H1 (cell line): ENCODE measurements at regions not wholly inside any gene's neighbourhood (a gene's known extent, or its start where the extent isn't known, plus 50 kb on each side); places are given as distances from the start of the nearest gene placed in this dataset.

Experiments
- ATF3 ChIP-seq: IDR thresholded peaks from 2 replicates; pipeline ENCODE4 v1.6.1; 2011; ENCODE audit warnings: low read depth, mild to moderate bottlenecking, low read length; ENCODE audit not compliant: insufficient read depth
- CHD7 ChIP-seq: fragments of 300-600 bp; sonication (generic); IDR thresholded peaks from 2 replicates; pipeline ENCODE4 v1.7.1; 2012; ENCODE audit warnings: low read length, moderate library complexity, mild to moderate bottlenecking, inconsistent platforms; ENCODE audit not compliant: insufficient replicate concordance
- CTBP2 ChIP-seq: IDR thresholded peaks from 2 replicates; pipeline ENCODE4 v1.7.0; 2011; ENCODE audit warnings: borderline replicate concordance, mild to moderate bottlenecking, moderate library complexity, mixed read lengths, low read length; ENCODE audit not compliant: insufficient read depth, insufficient read length
- JUND ChIP-seq: IDR thresholded peaks from 2 replicates; pipeline ENCODE4 v1.6.1; 2011; ENCODE audit warnings: mild to moderate bottlenecking, improper control_type of control experiment, low read length
- KDM4A ChIP-seq: IDR thresholded peaks from one replicate; pipeline ENCODE4 v1.7.1; 2012; ENCODE audit warnings: low read depth, mild to moderate bottlenecking, moderate library complexity, low read length, inconsistent platforms; ENCODE audit not compliant: severe bottlenecking
- MAX ChIP-seq: IDR thresholded peaks from 2 replicates; pipeline ENCODE4 v1.6.1; 2012; ENCODE audit warnings: inconsistent platforms
- NANOG ChIP-seq: IDR thresholded peaks from 2 replicates; pipeline ENCODE4 v1.6.1; 2011; ENCODE audit warnings: low read length, low read depth, mild to moderate bottlenecking, inconsistent platforms; ENCODE audit not compliant: insufficient read depth, poor library complexity, severe bottlenecking
- RFX5 ChIP-seq: IDR thresholded peaks from 2 replicates; pipeline ENCODE4 v1.6.1; 2011; ENCODE audit warnings: low read depth, low read length, improper control_type of control experiment, borderline replicate concordance
- RXRA ChIP-seq: IDR thresholded peaks from 2 replicates; pipeline ENCODE4 v1.6.1; 2011; ENCODE audit warnings: low read depth, mild to moderate bottlenecking, low read length, moderate library complexity; ENCODE audit not compliant: insufficient read depth

- no peak for TF ChIP-seq CHD7
- no peak for TF ChIP-seq JUND
- no peak for TF ChIP-seq KDM4A
- no peak for TF ChIP-seq CTBP2
- TF ChIP-seq NANOG = no peak
- TF ChIP-seq ATF3 = no peak
- TF ChIP-seq MAX = no peak
- no peak for TF ChIP-seq RXRA
- TF ChIP-seq RFX5 = no peak
These were observed 56.0 kb upstream of the SPPL2A start (continued) for GRCh38 chr15:50821476-50821875.
